ENCODE measurements at regions not wholly inside any gene's neighbourhood (a gene's known extent, or its start where the extent isn't known, plus 50 kb on each side); places are given as distances from the start of the nearest gene placed in this dataset.

- no peak overlapping the region for H2BK120ac ChIP-seq (ENCODE audit: low read depth, low read length)
- H2AFZ ChIP-seq (replicated peaks; ENCODE audit: low read length, poor library complexity) = no peak overlapping the region
- no peak overlapping the region for H3K14ac ChIP-seq (replicated peaks; ENCODE audit: low read depth, low read length)
- no peak overlapping the region for H3K18ac ChIP-seq (ENCODE audit: low read depth, low read length)
- no peak overlapping the region for H4K8ac ChIP-seq (ENCODE audit: low read depth in 2 of 2, low read length in 2 of 2)
- no peak overlapping the region for H3K56ac ChIP-seq (ENCODE audit: extremely low read depth, insufficient read depth, low read length)
- no peaks in the 10 kb centered on the region for H3K79me1 ChIP-seq (ENCODE audit: low read depth in 1 of 2, low read length in 2 of 2)
- peaks cover 41% of the 10 kb centered on the region for H3K27me3 ChIP-seq (ENCODE audit: control insufficient read depth, insufficient read depth, low read length)
- no peaks in the 10 kb centered on the region for H3K9me3 ChIP-seq (ENCODE audit: control insufficient read depth, insufficient read depth, low read length)
- H2BK15ac ChIP-seq (ENCODE audit: low read depth, low read length) = no peak overlapping the region
- H3K27ac ChIP-seq (ENCODE audit: insufficient read depth, low read length) = no peak overlapping the region
- no peak for ATAC-seq (ENCODE audit: low read depth)
- H2BK5ac ChIP-seq (ENCODE audit: low read depth, low read length, poor library complexity, severe bottlenecking) = no peak overlapping the region
- no peak for DNase-seq
- CTCF ChIA-PET = interaction anchor here (0.6 kb wide), 1 partner anchor 16 kb away, joined by 3 read pairs; no protein-coding TSS in a partner anchor
- no peaks in the 10 kb centered on the region for H4K20me1 ChIP-seq (ENCODE audit: insufficient read depth, low read length)
- no peak overlapping the region for H4K5ac ChIP-seq (ENCODE audit: low read depth, low read length)
- no peak overlapping the region for H2AK5ac ChIP-seq (ENCODE audit: low read depth, low read length)
- H3K4me1 ChIP-seq (ENCODE audit: control insufficient read depth, insufficient read depth, low read length) = no peaks in the 10 kb centered on the region
- H3K4me3 ChIP-seq (ENCODE audit: insufficient read depth, low read depth, low read length) = no peak overlapping the region
- no peak overlapping the region for H4K91ac ChIP-seq (ENCODE audit: insufficient read depth, low read depth, low read length)
- H3K4me2 ChIP-seq (ENCODE audit: low read depth, low read length) = no peak overlapping the region
- H3K9me1 ChIP-seq (ENCODE audit: insufficient read depth, low read length) = no peaks in the 10 kb centered on the region
- no peak overlapping the region for H3K9ac ChIP-seq (ENCODE audit: low read depth, low read length)
- TF ChIP-seq USF2 (IDR thresholded peaks at IDR 0.05; ENCODE audit: low read depth, low read length) = no peak
- no peak for TF ChIP-seq RAD21 (IDR thresholded peaks at IDR 0.05; ENCODE audit: low read length)
- TF ChIP-seq BHLHE40 (IDR thresholded peaks at IDR 0.05; ENCODE audit: low read depth, low read length) = no peak
- no peak for TF ChIP-seq SMC3 (IDR thresholded peaks at IDR 0.05; ENCODE audit: low read depth, low read length)
- TF ChIP-seq MAFK (IDR thresholded peaks at IDR 0.05; ENCODE audit: low read depth, low read length) = no peak
- no peak for TF ChIP-seq MAZ (IDR thresholded peaks at IDR 0.05; ENCODE audit: borderline replicate concordance, low read depth, low read length)
- TF ChIP-seq RCOR1 (IDR thresholded peaks at IDR 0.05; ENCODE audit: insufficient replicate concordance, low read length) = no peak
- TF ChIP-seq, protein P1, sequence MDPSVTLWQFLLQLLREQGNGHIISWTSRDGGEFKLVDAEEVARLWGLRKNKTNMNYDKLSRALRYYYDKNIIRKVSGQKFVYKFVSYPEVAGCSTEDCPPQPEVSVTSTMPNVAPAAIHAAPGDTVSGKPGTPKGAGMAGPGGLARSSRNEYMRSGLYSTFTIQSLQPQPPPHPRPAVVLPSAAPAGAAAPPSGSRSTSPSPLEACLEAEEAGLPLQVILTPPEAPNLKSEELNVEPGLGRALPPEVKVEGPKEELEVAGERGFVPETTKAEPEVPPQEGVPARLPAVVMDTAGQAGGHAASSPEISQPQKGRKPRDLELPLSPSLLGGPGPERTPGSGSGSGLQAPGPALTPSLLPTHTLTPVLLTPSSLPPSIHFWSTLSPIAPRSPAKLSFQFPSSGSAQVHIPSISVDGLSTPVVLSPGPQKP (IDR thresholded peaks at IDR 0.05; ENCODE audit: borderline replicate concordance, low read depth, low read length) = no peak
- TF ChIP-seq CHD1 (IDR thresholded peaks at IDR 0.05; ENCODE audit: low read depth, low read length) = no peak
- in situ Hi-C loops (cut with MboI; ENCODE audit: low sequenced_read_pairs) (no loop called here), dilution Hi-C loops (cut with HindIII; ENCODE audit: low sequenced_read_pairs, unreplicated experiment) (no loop called here), intact Hi-C loops (cut with micrococcal nuclease) (loop anchor here (5.0 kb wide), 1 partner anchor 73 kb away; no protein-coding TSS in a partner anchor)
- no peak overlapping the region for H3K4ac ChIP-seq (ENCODE audit: low read depth, low read length)
- no peak overlapping the region for H2AK9ac ChIP-seq (replicated peaks; ENCODE audit: low read depth, low read length, poor library complexity)
- H3K36me3 ChIP-seq (ENCODE audit: control insufficient read depth, insufficient read depth, low read length) = no peaks in the 10 kb centered on the region
- H2BK20ac ChIP-seq (ENCODE audit: low read depth, low read length) = no peak overlapping the region
- WGBS, 2 experiments (ENCODE audit: extremely low coverage in 2 of 2, insufficient read length in 1 of 2) = no CpG with 5 or more reads among the region's 5 CpGs
- POLR2A ChIA-PET (ENCODE audit: unreplicated experiment) = no interaction called here
- no peak overlapping the region for H3K23ac ChIP-seq (ENCODE audit: low read depth, low read length)
- BruUV-seq (replicated peaks) = no TSS peak
Measured at GRCh38 chr4:183035256-183035655, 63.8 kb upstream of the WWC2 start.
